H1 (cell line): ENCODE measurements at regions not wholly inside any gene's neighbourhood (a gene's known extent, or its start where the extent isn't known, plus 50 kb on each side); places are given as distances from the start of the nearest gene placed in this dataset.
A peak's percentile ranks its signal among the peaks of the same experiment; 100 is the strongest.

Experiments
- CTCF ChIA-PET: fragments of 300-600 bp; sonication (Branson Sonifier 250); formaldehyde crosslinking; loops from one replicate; lab custom pipeline; 2021; ENCODE audit not compliant: partially characterized antibody; lab: Charles Lee
- POLR2A ChIA-PET: fragments of 300-600 bp; sonication (Branson Sonifier 250); formaldehyde crosslinking; loops from one replicate; lab custom pipeline; 2021; ENCODE audit warnings: inconsistent platforms; ENCODE audit not compliant: partially characterized antibody; lab: Charles Lee
- DNase-seq, 2 experiments: peaks; one replicate each; pipeline versions ENCODE4 v3.0.0 to v3.0.0-alpha.2; 2010 to 2022; ENCODE audit warnings: low spot score in 2 of 2, low read depth in 1 of 2, mixed read lengths in 1 of 2
- FAIRE-seq: peaks from 2 replicates; lab custom pipeline; 2011; peaks lifted over from hg19 to GRCh38; lab: Jason Lieb, UNC
- H2AFZ ChIP-seq: 2 replicates; pipeline ENCODE4 v1.8.1; 2012; ENCODE audit warnings: low read length, inconsistent platforms
- H2AK5ac ChIP-seq: 2 replicates; pipeline ENCODE4 v1.6.1; 2013; ENCODE audit warnings: low read depth, low read length
- H2BK120ac ChIP-seq: replicated peaks from 2 replicates; pipeline ENCODE3; 2013; ENCODE audit warnings: low read depth, low read length, inconsistent platforms
- H2BK12ac ChIP-seq: 2 replicates; pipeline ENCODE4 v1.6.1; 2013; ENCODE audit warnings: low read depth, low read length
- H2BK15ac ChIP-seq: 2 replicates; pipeline ENCODE4 v1.6.1; 2013; ENCODE audit warnings: low read length
- H2BK20ac ChIP-seq: 2 replicates; pipeline ENCODE4 v1.6.1; 2013; ENCODE audit warnings: low read length
- H2BK5ac ChIP-seq: 2 replicates; pipeline ENCODE4 v1.6.1; 2013; ENCODE audit warnings: low read depth, low read length
- H3K14ac ChIP-seq: 2 replicates; pipeline ENCODE4 v1.6.1; 2013; ENCODE audit warnings: inconsistent platforms; ENCODE audit not compliant: insufficient read length
- H3K18ac ChIP-seq: 2 replicates; pipeline ENCODE4 v1.6.1; 2013; ENCODE audit warnings: low read length; ENCODE audit errors: extremely low read depth
- H3K23ac ChIP-seq: 2 replicates; pipeline ENCODE4 v1.6.1; 2013; ENCODE audit warnings: inconsistent platforms; ENCODE audit not compliant: insufficient read length
- H3K23me2 ChIP-seq: 2 replicates; pipeline ENCODE4 v1.6.1; 2013; ENCODE audit warnings: low read depth, low read length
- H3K27ac ChIP-seq: 2 replicates; pipeline ENCODE4 v1.6.1; 2011; ENCODE audit warnings: low read depth, low read length, inconsistent platforms
- H3K27me3 ChIP-seq, 4 experiments: replicated peaks in 1 of 4; 1 replicate in 1 of 4; 2 replicates in 3 of 4; pipeline versions ENCODE4 v1.6.1 to v1.8.1; 2011 to 2013; ENCODE audit warnings: low read length in 3 of 4, mild to moderate bottlenecking in 3 of 4, inconsistent platforms in 2 of 4, mixed read lengths in 2 of 4, moderate library complexity in 1 of 4; ENCODE audit not compliant: control insufficient read depth in 3 of 4, insufficient read depth in 3 of 4; ENCODE audit errors: extremely low read depth in 1 of 4
- H3K36me3 ChIP-seq, 4 experiments: 2 replicates each; pipeline versions ENCODE4 v1.6.1 to v1.8.1; 2011 to 2013; ENCODE audit warnings: mild to moderate bottlenecking in 4 of 4, low read length in 3 of 4, moderate library complexity in 2 of 4, control low read depth in 1 of 4, inconsistent platforms in 1 of 4; ENCODE audit not compliant: insufficient read depth in 4 of 4, control insufficient read depth in 2 of 4
- H3K4ac ChIP-seq: replicated peaks from 2 replicates; pipeline ENCODE3; 2013; ENCODE audit warnings: low read length, low read depth, mixed read lengths, inconsistent platforms; ENCODE audit not compliant: insufficient read length
- H3K4me1 ChIP-seq, 4 experiments: replicated peaks in 1 of 4; 1 replicate in 1 of 4; 2 replicates in 3 of 4; pipeline versions ENCODE4 v1.6.1 to v1.8.1; 2011 to 2013; ENCODE audit warnings: low read length in 3 of 4, inconsistent platforms in 2 of 4, mixed read lengths in 1 of 4; ENCODE audit not compliant: insufficient read depth in 4 of 4, control insufficient read depth in 3 of 4
- H3K4me2 ChIP-seq, 2 experiments: 2 replicates each; pipeline versions ENCODE4 v1.6.1 to v1.8.1; 2011 to 2013; ENCODE audit warnings: low read depth in 2 of 2, low read length in 2 of 2, control low read depth in 1 of 2, inconsistent platforms in 1 of 2, mild to moderate bottlenecking in 1 of 2; ENCODE audit not compliant: insufficient read depth in 1 of 2
- H3K4me3 ChIP-seq, 4 experiments: fragments of 200-600, 300-600 bp in 1 of 4; sonication (generic), shearing (Covaris generic), sonication (Bioruptor Twin) in 1 of 4; 2 replicates each; pipeline versions ENCODE4 v1.5.1 to v1.8.1; 2011 to 2016; ENCODE audit warnings: low read length in 4 of 4, low read depth in 3 of 4, control low read depth in 2 of 4, inconsistent platforms in 2 of 4, mild to moderate bottlenecking in 2 of 4, mixed read lengths in 1 of 4, moderate library complexity in 1 of 4; ENCODE audit not compliant: insufficient read depth in 2 of 4; ENCODE audit errors: extremely low read depth in 1 of 4
- H3K56ac ChIP-seq: replicated peaks from 2 replicates; pipeline ENCODE3; 2013; ENCODE audit warnings: low read depth, mild to moderate bottlenecking, mixed read lengths, low read length, inconsistent platforms; ENCODE audit not compliant: insufficient read length
- H3K79me1 ChIP-seq: 2 replicates; pipeline ENCODE4 v1.6.1; 2013; ENCODE audit warnings: low read depth, low read length, control low read depth
- H3K79me2 ChIP-seq, 2 experiments: 2 replicates each; pipeline versions ENCODE4 v1.6.1 to v1.8.1; 2012 to 2013; ENCODE audit warnings: low read length in 2 of 2, mild to moderate bottlenecking in 2 of 2, inconsistent platforms in 1 of 2; ENCODE audit not compliant: insufficient read depth in 2 of 2, control insufficient read depth in 1 of 2
- H3K9ac ChIP-seq, 4 experiments: replicated peaks in 1 of 4; 1 replicate in 1 of 4; 2 replicates in 3 of 4; pipeline versions ENCODE4 v1.6.1 to v1.8.1; 2011 to 2013; ENCODE audit warnings: low read depth in 3 of 4, low read length in 3 of 4, control low read depth in 2 of 4, mild to moderate bottlenecking in 2 of 4, moderate library complexity in 2 of 4, inconsistent platforms in 1 of 4; ENCODE audit errors: extremely low read depth in 1 of 4
- H3K9me3 ChIP-seq, 2 experiments: 2 replicates each; pipeline versions ENCODE4 v1.6.1 to v1.8.1; 2012 to 2013; ENCODE audit warnings: mild to moderate bottlenecking in 2 of 2, moderate library complexity in 2 of 2, control low read depth in 1 of 2, inconsistent platforms in 1 of 2, low read depth in 1 of 2, low read length in 1 of 2, mixed read lengths in 1 of 2; ENCODE audit not compliant: insufficient read depth in 2 of 2
- H4K20me1 ChIP-seq, 2 experiments: replicated peaks in 1 of 2; 2 replicates each; pipeline versions ENCODE3 to v1.8.1; 2011 to 2013; ENCODE audit warnings: inconsistent platforms in 2 of 2, low read length in 2 of 2, mild to moderate bottlenecking in 1 of 2; ENCODE audit not compliant: insufficient read depth in 2 of 2, control insufficient read depth in 1 of 2
- H4K5ac ChIP-seq: 2 replicates; pipeline ENCODE4 v1.6.1; 2013; ENCODE audit warnings: low read length, low read depth, mixed read lengths, inconsistent platforms; ENCODE audit not compliant: insufficient read length
- H4K8ac ChIP-seq: 2 replicates; pipeline ENCODE4 v1.8.0; 2013; ENCODE audit warnings: mild to moderate bottlenecking, moderate library complexity, low read length, inconsistent platforms; ENCODE audit not compliant: insufficient read depth; ENCODE audit errors: extremely low read depth
- H4K91ac ChIP-seq: replicated peaks from 2 replicates; pipeline ENCODE3; 2013; ENCODE audit warnings: low read length, mixed read lengths, inconsistent platforms; ENCODE audit not compliant: insufficient read length
- BCL11A ChIP-seq, 2 experiments: IDR thresholded peaks; one replicate each; pipeline ENCODE4 v1.6.1; 2011; ENCODE audit warnings: low read depth in 2 of 2, low read length in 2 of 2, mild to moderate bottlenecking in 2 of 2
- BRCA1 ChIP-seq: IDR thresholded peaks from 2 replicates; pipeline ENCODE4 v1.6.1; 2012; ENCODE audit warnings: low read depth, low read length, improper control_type of control experiment
- CEBPB ChIP-seq: IDR thresholded peaks from 2 replicates; pipeline ENCODE4 v1.6.1; 2012; ENCODE audit warnings: low read depth, low read length
- EGR1 ChIP-seq: IDR thresholded peaks from 2 replicates; pipeline ENCODE4 v1.6.1; 2011; ENCODE audit warnings: low read depth, low read length, borderline replicate concordance
- EZH2 ChIP-seq: fragments of 200-600 bp; sonication (generic); IDR thresholded peaks from 2 replicates; pipeline ENCODE4 v1.7.1; 2012; ENCODE audit warnings: low read depth, mild to moderate bottlenecking, moderate library complexity, low read length, inconsistent platforms; ENCODE audit not compliant: severe bottlenecking
- FOSL1 ChIP-seq: IDR thresholded peaks from 2 replicates; pipeline ENCODE4 v1.6.1; 2011; ENCODE audit warnings: mild to moderate bottlenecking, low read depth, low read length, moderate library complexity; ENCODE audit not compliant: insufficient read depth
- RFX5 ChIP-seq: IDR thresholded peaks from 2 replicates; pipeline ENCODE4 v1.6.1; 2011; ENCODE audit warnings: low read depth, low read length, improper control_type of control experiment, borderline replicate concordance
- SAP30 ChIP-seq: fragments of 300-600 bp; sonication (generic); IDR thresholded peaks from 2 replicates; pipeline ENCODE4 v1.7.1; 2012; ENCODE audit warnings: low read length, moderate library complexity, mild to moderate bottlenecking, inconsistent platforms; ENCODE audit not compliant: insufficient read depth, insufficient replicate concordance
- SIN3A ChIP-seq, 2 experiments: IDR thresholded peaks in 1 of 2; conservative IDR thresholded peaks in 1 of 2; 2 replicates each; pipeline ENCODE4 v1.6.1; 2011 to 2012; ENCODE audit warnings: low read length in 2 of 2, improper control_type of control experiment in 1 of 2, low read depth in 1 of 2, mild to moderate bottlenecking in 1 of 2
- SIX5 ChIP-seq: IDR thresholded peaks from 2 replicates; pipeline ENCODE4 v1.6.1; 2011; ENCODE audit warnings: mild to moderate bottlenecking, low read depth, low read length
- SP1 ChIP-seq: IDR thresholded peaks from 2 replicates; pipeline ENCODE4 v1.6.1; 2011; ENCODE audit warnings: low read depth, low read length
- SP4 ChIP-seq: IDR thresholded peaks from 2 replicates; pipeline ENCODE4 v1.6.1; 2012; ENCODE audit warnings: low read length, inconsistent platforms
- TBP ChIP-seq: IDR thresholded peaks from 2 replicates; pipeline ENCODE4 v1.6.1; 2011; ENCODE audit warnings: low read depth, low read length, improper control_type of control experiment
- WGBS, 2 experiments: shearing (Covaris generic) in 1 of 2; methylation state at CpG; one replicate each; pipeline versions ENCODE4 v1.1.6 to v1.1.7; 2013 to 2015; ENCODE audit warnings: low lambda C conversion rate in 2 of 2, mixed read lengths in 2 of 2, inconsistent platforms in 1 of 2, low coverage in 1 of 2, missing lambda C conversion rate in 1 of 2; ENCODE audit not compliant: insufficient replicate concordance in 2 of 2, insufficient coverage in 1 of 2, insufficient read length in 1 of 2; ENCODE audit errors: extremely low coverage in 1 of 2, missing lambda C conversion rate in 1 of 2; 5-methylcytosine and 5-hydroxymethylcytosine counted together

DNA sequence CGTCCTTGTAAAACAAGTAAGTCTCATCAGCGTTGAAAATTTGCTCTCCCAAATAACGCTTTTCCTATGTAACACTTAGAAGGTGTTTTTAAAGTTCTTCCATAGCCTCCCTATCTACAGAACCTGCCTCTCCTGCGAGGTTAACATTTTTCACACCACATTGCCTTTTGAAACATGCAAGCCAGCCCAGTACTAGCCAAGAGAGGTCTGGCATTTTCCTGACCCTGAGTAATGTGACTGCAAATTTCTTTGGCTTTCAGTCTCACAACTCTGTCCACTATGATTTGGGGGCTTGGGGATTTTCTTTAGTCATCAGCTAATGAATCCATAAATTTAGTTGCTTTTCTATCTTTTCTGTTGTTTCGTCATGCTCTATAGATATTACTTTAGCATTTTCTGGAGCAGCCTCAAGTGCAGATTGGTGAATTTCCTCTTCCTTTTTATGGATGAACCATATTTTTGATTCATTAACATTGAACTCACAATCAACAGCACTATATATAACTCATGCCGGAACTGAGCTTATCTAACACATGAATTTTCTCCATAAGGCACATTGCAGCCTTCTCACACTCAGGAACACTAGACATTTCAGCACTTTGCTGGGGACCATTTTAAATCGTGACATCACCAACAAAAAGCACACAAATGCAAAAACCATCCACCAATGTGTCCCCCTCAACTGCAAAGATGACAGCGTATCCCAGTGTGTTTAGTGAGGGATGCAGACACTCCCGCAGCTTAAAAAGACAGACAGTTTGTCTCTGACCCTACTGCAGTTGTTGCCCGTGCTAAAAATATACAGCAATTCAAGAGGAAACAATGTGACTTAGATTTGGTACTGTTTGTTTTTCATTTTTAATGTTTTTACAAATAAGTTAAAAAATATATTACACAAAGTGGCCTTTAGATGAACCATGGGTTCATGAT, 77.2 kb upstream of the SPATA31C2 start:
- CTCF ChIA-PET, result interaction anchor here (1.2 kb wide), 1 partner anchor 78 kb away, joined by 3 read pairs; no protein-coding TSS in a partner anchor
- TF ChIP-seq SP4, result no peak
- no peak for TF ChIP-seq SIX5
- no peak for TF ChIP-seq FOSL1
- no peak for TF ChIP-seq SAP30
- TF ChIP-seq TBP, result no peak
- TF ChIP-seq EGR1, result no peak
- no peak for TF ChIP-seq SP1
- no peak for TF ChIP-seq EZH2
- TF ChIP-seq BRCA1, result no peak
- no peak for TF ChIP-seq RFX5
- no peak for TF ChIP-seq CEBPB
- no peak for TF ChIP-seq SIN3A (conservative IDR thresholded peaks at IDR 0.05 in 1 of 2, IDR thresholded peaks at IDR 0.05 in 1 of 2; ENCODE audit: low read depth in 1 of 2, low read length in 2 of 2)
- no peak for TF ChIP-seq BCL11A (IDR thresholded peaks at IDR 0.05; ENCODE audit: low read depth in 2 of 2, low read length in 2 of 2)

More for the DNA sequence above, 77.2 kb upstream of the SPATA31C2 start:
- Histone ChIP-seq H2BK120ac (no peak overlapping the region), H3K4me3 (no peak overlapping the region), H3K9me3 (no peaks in the 10 kb centered on the region), H3K27ac (no peak overlapping the region), H3K23ac (no peak overlapping the region), H3K14ac (no peak overlapping the region), H3K4me1 (peaks cover 0 to 3% (median 0%) of the 10 kb centered on the region in 4 experiments; a peak in 4 of 7 replicates), H3K9ac (no peak overlapping the region), H2BK12ac (no peak overlapping the region), H2BK5ac (no peak overlapping the region), H2BK15ac (no peak overlapping the region), H4K20me1 (no peaks in the 10 kb centered on the region), H4K91ac (no peak overlapping the region), H2AK5ac (no peak overlapping the region), H3K4ac (no peak overlapping the region), H3K18ac (no peak overlapping the region), H3K4me2 (no peak overlapping the region), H2BK20ac (no peak overlapping the region), H4K8ac (no peak overlapping the region), H3K79me1 (no peaks in the 10 kb centered on the region), H4K5ac (no peak overlapping the region), H3K36me3 (no peaks in the 10 kb centered on the region), H3K79me2 (no peaks in the 10 kb centered on the region), H2AFZ (peak overlapping the region; percentile 46; the same call in 1 of the 2 replicates), H3K23me2 (no peaks in the 10 kb centered on the region), H3K56ac (no peak overlapping the region), H3K27me3 (no peaks in the 10 kb centered on the region)
- POLR2A ChIA-PET, result no interaction called here
- no peak for FAIRE-seq
- 75% methylated on average over 10 of the region's 10 CpGs; no CpG with 5 or more reads in 1 of the 2 experiments for WGBS, 2 experiments
- DNase-seq, result no peak
